Right lobe of liver (tissue), 4 donors: ENCODE measurements at regions not wholly inside any gene's neighbourhood (a gene's known extent, or its start where the extent isn't known, plus 50 kb on each side); places are given as distances from the start of the nearest gene placed in this dataset.

Experiments
- CTCF ChIP-seq, 4 donors: fragments of 200-600 bp in 3 of 4; fragments of 450-650 bp in 1 of 4; IDR thresholded peaks; one replicate each; pipeline versions ENCODE4 v1.5.1 to v1.8.0; 2016 to 2022; ENCODE audit warnings: antibody characterized with exemption in 4 of 4, mild to moderate bottlenecking in 2 of 4
- POLR2A ChIP-seq: fragments of 450-650 bp; IDR thresholded peaks from one replicate; pipeline ENCODE4 v1.6.1; 2017; ENCODE audit warnings: antibody characterized with exemption, mild to moderate bottlenecking
- donor health status: DM: no; HTN: no; CAD: no.
- donor health status: DM: no; HTN: no; CAD: no.
- donor health status: DM: no; HTN: yes; CAD: no.

- TF ChIP-seq POLR2A (no peak), CTCF (IDR thresholded peaks at IDR 0.05) (no peak)
Observed at GRCh38 chr18:43420091-43420490, 142.8 kb upstream of the SYT4 start.
